Hindlimb muscle (tissue), 1 donor: ENCODE measurements at regions not wholly inside any gene's neighbourhood (a gene's known extent, or its start where the extent isn't known, plus 50 kb on each side); places are given as distances from the start of the nearest gene placed in this dataset.

Experiments
- DNase-seq: peaks from one replicate; pipeline ENCODE4 v3.0.0-alpha.2; 2013

DNA sequence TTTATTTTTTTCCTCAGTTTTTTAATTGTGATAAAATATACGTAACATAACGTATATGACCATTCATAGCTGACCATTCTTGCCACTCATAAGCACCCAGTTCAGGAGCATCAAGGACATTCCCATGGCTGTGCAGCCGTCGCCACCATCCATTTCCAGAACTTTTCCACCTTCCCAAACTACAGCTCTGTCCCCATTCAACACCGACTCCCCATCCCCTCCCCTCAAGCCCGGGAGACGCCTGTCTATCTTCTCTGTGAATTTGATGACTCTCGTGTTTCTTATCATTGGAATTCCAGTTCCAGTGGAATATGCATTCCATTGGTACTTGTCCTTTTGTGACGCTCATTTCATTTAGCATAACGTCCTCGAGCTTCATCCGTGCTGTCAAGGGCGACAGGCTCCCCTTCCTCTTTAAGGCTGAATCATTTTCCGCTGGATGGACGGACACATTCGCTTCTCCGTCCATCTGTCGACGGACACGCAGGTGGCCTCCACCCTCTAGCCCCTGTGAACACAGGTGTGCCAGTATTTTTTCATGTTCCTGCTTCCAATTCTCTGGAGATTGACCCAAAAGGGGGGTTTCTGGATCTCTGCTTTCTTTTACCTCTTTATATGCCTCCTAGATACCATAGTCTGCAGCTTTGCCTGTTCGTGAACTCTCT is 88.1 kb downstream of the YTHDF1 start:
- no peak for DNase-seq

DNA sequence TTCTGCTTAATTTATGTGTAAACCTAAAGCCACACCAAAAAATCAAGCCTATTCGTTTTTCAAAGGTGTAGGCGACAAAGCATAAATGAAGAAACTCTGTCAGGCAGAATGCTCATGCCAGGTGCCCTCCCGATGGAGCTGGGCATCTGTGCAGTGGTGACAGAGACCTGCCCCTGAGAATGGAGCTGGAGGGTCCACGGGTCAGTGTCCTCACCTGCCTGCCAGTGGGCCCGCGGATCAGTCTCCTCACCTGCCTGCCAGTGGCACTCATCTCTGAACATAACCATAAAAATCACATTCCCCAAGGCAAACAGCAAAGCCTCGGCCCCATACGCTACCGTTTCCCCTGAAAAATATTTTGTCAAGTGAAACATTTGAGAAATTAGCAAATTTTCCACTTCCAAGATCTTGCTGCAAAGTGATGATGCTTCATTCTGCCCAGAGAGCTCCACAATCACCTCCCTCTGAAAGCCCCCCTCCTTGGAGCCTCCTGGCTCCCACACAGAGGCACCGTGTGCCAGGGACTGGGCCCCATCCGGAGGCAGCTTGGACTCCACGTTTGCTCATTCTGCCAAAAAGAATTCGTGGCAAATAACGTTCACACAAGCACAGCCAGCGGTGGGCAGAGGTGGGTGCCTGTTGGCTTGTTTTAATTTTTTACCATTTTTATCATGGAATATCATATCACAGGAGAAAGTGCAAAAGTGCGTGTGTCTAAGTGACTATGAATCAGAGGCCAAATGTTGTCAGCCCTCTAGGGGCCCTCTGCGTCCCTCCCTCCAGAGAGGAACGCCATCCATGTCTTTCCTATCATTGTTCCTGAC is 88.8 kb downstream of the YTHDF1 start:
- DNase-seq: no peak

DNA sequence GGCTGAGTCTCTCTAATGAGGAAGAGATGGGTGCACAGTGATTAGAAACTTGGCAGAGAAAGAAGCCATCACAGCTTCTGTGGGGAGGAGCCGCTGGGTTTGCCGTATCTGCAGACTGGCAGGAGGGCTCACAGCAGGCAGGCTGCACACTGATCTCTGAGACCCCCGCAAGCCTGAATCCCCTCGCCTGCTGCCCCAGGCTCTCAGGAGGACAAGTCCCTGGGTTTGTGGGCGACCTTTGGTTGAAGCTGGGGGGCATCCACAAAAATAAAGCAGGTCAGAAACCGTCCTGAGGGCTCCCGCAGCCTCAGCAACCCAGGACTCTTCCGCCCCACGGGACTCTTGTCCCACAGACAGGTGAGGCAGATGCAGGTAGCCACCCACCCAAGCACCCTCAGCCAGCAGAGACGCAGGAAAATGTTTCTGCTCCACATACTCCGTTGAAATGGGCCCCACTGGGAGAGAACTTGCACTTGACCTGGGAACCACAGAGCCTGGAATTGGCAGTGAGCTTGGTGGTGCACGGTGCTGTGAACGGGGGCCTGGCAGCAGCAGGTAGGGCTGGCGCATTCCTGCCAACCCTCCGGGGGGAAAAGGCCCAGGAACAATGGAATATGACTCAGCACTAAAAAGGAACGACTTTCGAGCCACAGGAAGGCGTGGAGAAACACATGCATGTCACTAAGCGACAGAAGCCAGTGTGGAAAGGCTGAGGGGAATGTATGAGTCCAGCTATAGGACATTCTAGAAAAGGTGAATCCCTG is 89.9 kb downstream of the YTHDF1 start:
- no peak for DNase-seq

DNA sequence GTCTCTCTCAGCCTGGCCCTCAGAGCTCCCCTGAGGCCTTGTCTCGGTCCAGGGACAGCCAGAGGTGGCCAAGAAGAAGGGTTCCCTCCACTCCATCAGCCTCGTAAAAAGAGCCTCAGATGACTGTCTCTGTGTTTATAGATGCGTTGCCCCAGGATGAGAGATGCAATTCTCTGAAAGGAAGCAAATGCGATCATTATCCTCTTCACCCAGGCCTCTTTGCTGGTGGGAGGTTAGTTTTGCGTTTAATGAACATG is 90.4 kb downstream of the YTHDF1 start:
- DNase-seq: no peak

DNA sequence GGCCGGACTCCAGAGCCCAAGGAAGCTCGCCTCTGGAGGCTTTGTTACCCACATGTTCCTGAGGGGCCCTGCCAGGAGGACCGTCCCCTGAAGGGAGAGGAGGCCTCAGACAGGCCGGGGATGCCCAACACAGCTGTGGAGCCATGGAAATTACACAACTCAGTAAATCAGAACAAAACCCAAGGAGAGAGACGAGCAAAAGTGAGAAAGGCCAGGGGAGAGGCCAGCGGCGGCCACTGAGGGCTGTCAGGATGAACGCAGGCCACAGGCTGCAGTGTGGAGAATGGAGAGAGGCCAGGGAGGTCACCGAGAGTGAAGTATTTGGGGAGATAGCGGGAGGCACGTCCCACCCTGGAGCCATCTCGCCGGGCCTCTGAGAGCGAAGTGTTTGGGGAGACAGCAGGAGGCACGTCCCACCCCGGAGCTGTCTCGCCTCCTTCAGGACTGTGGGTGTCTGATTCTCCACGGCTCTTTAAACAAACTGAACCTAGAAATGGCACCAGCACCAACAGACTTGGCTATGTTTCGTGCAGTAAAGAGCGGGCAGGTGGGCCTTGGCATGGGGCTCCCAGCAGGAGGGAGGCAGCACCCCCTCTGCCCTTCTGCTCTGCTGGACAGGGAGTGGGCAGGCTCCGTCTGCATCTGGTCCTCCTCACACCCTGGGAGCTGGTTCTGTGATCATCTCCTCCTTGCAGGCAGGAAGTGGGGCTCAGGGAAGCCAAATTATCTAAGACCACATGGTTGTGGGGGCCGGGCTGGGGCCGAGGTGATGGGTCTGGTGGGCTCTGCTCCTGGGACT is 91.0 kb downstream of the YTHDF1 start:
- no peak for DNase-seq

DNA sequence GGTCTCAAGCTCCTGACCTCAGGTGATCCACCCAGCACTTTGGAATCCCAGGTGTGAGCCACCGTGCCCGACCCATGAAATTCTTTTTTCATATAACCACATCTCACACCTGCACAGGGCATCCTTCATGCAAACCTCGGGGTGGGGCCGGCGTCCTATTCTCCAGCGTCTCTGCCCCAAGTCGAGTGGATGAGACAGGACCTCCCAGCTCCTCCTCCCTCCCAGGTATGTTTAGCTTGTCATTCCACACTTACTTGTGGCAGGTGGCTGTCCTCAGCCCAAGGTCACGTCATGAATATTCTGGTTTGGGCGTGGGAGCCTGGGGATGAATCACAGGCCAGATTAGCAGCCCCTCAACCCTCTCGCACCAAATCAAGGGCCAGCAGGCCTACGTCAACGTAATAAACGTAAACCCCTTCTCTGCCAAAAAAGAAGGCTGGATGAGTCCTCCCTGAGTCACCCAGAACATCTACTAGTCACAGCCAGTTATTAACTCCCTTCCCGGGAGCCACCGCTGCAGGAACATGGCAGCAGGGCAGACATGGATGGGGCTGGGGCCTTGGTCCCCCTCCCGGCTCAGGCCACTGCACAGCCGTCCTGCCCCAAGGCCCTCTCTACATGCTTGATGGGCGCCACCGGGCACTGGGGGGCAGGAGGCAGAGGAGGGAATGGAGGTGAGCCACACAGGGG is 91.7 kb downstream of the YTHDF1 start:
- DNase-seq: no peak

DNA sequence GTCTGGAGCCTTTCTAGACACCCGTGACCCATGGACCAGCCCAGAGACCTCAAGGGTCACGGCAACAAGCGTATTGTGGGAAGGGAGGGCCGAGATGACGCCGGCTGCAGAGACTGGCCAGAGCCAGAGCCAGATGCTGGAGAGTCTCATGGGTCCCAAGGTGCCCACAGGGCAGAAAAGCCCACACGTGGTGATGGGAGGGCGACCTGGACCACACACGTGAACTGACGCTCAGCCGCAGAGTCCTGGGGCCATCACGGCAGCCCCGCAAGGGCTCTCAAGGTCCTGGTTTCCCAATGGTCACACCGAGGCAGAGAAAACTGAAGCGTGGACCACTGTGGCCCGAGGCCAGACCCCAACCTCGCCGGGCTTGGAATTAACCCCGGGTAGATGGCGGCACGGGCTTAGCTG is 92.6 kb downstream of the YTHDF1 start:
- DNase-seq: no peak

DNA sequence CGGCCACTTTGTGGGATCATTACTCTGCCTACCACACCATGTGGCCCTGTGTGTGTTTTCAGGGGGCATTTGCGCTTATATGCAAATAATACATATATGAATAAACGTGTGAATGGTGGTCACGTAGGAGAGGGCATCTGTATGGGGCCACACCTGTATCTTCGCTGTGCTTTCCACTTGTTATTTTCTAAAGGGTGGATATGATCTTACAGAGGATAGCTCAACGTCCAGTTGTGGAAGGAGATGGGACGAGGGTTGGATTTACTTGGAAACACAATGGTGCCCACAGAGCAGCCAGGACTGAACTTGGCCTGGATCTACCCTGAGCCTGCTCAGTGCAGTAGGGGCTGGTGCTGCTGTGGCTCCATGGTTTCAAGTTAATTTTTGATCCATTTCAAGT is 93.3 kb downstream of the YTHDF1 start:
- DNase-seq: no peak

DNA sequence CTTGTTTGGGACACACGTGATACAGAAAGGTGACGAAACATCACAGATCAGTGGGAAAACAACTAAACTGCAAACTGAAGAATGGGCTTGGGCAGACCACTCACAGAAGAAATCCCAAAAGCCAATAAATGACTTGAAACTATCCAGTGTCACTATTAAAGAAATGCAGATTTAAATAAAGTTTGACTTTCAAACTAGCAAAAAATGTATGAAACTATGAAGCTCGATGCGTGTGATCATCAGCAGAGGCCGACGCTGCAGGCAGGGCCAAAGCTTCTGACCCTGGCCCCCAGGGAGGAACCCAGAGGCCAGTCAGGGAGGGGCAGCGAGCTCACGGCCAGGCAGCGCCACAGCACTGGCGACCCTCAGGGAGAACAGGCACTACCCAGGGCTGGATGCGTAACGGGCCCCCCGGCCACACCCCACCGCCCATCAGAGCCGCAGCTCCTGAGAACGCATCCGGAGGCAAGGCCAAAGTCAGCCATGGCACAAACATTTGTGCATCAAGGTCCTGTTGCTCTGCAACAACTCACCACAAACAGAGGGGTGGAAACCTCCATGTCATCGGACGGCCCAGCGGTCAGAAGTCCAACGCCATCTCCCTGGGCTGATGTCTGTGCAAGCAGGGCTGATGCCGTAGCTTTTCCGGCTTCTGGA is 94.1 kb downstream of the YTHDF1 start:
- no peak for DNase-seq

DNA sequence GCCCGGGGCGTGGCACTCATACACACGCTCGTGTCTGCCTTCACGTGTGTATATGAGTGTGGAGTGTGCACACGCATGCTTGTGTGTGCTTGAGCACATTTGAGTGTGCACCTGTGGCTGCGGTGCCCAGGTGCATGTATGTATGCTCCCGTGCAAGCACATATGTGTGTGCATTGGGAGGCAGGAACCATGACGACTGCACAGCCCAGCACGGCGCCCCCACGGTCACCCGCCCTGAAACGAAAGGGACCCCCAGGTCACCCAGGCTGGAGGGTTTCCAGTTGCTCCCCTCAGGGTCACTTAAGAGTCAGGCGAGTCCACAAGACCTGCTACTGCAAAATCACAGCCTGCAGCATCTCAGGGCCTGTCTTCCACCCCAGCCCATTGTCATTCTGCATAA is 94.7 kb downstream of the YTHDF1 start:
- no peak for DNase-seq

DNA sequence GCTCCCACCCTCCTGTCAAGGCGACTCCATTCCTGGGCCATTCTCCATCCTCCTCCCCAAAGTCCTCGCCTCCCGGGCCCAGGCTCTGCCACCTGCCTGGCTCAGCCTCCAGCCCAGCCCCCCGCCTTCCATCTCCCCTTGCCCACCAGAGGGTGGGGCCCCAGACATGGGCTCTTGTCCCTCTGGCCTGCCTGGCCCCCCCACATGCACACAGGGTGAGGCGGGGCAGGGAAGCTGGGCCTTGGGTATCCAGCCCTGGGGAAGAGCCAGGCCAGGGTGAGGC is 95.2 kb downstream of the YTHDF1 start:
- DNase-seq: no peak

DNA sequence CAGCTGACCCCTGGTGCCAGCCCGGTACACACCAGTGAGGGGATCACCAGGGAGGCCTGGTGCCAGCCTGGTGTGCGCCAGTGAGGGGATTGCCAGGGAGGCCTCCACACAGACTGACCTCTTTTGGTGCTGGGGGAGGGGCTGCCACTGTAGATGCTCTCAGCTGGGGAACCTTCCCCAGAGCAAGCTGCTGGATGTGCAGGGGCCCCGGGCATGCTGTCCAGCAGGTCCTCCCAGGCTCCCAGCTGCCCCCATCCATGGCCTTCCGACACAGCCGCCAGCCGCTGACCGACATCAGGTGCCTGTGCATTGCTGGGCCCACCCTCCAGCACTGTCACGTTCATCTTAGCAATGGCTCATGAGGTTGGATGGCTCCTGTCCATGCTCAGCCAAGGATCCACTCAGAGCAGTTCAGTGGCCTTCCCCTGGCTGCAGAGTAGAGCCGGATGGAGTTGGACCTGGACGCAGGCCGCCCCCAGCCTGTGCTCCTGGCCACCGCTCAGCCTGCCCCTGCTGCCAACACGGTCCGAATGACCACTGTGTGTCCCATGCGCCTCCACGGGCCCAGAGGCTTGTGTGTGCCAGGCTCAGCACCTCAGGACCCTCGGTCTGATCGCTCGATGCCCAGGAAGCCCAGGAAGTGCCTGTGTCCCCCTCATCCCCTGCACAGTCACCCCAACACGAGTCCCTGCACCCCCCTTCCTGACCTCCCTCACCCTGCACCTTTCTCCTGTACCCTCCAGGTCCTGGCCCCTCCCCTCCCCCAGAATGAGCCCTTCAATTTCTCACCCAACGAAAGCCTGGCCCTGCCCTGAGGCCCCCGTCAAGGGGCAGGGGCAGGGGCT is 95.7 kb downstream of the YTHDF1 start:
- DNase-seq: no peak

DNA sequence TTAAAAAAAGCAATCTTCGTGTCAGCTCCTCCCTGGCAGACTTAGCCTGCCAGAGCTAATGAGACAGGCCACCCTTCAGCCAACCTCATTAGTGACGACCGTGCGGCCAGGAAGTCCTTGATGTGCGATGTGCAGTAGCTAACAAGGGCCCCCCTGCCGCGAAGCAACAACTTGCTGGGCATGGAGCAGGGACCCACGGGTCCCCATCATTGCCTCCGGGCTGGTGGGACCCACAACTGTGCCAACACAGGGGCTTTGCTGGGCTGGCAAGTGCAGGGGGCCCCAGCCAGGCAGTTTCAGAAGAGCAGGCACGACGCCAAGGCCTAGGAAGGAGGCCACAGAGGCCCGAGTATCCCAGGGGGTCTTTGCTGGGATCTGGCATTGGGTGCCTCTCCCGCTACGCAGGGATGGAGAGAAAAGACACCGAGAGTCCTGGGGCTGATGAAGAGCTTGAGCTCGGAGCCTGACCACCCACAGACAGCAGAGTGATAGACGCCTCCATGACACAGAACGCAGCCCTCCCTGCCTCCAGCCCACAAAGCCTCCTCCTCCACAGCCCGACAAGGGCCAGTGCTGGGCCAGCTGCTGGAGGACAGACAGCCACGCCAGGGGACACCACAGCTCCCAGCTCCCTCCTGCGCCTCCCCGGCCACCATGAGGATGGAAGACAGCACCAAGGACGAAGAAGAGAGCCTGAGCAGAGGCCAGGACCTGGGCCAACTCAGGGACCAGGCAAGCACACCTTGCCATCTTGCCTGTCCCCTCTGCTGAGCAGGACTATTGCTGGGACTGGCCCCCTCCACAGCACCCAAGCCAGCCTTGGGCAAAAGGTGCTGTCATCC is 96.6 kb downstream of the YTHDF1 start:
- DNase-seq: no peak

DNA sequence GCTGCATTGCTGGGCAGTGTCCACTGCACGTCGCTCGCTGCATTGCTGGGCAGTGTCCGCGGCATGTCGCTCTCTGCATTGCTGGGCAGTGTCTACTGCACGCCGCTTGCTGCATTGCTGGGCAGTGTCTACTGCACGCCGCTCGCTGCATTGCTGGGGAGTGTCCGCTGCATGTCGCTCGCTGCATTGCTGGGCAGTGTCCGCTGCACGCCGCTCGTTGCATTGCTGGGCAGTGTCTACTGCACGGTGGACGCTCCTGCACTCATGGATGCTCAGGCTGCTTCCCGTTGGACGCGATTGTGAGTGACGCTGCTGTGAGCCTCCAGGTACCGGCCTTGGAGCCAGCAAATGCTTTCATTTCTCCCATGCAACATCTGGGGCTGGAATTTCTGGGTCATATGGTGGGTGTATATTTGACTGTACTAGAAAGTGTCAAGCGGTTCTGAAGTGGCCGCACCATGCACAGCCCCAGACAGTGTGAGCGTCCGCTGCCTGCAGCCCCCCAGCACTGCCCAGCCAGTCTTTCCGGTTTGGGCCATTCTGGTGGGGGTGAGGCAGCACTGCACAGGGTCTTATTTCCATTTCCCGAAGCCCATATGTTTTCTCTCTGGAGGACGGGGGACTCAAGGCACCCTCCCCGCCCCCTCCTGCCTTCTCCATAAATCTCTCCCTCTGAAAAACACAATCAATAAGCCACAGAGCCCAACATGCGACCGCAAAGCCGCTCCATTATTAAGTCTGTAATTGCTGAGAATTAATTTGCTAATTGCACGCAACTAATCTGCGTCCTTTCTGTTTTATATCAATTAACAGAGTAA is 97.4 kb downstream of the YTHDF1 start:
- no peak for DNase-seq

DNA sequence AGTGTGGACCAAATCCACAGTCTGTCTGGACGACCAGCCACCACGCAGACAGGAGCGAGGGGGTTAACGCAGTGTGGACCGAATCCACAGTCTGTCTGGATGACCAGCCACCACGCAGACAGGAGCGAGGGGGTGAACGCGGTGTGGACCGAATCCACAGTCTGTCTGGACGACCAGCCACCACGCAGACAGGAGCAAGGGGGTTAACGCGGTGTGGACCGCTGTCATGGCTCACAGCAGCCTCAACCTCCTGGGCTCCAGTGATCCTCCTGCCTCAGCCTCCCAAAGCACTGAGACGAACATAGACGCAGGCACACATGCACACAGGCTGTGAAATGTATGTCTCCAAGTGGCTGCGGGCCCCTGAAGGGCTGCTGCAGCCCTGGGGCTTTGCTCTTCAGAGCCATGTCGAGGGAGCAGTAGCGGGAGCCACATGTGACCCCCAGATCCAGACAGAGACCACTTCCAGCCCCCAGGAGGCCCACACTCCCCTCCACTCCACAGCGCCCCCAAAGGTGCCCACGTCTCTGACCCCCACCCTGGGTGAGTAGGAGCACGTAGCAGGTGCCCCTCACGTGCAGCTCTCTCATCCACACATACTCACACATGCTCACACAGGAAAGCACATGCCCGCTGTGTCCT is 98.1 kb downstream of the YTHDF1 start:
- no peak for DNase-seq

DNA sequence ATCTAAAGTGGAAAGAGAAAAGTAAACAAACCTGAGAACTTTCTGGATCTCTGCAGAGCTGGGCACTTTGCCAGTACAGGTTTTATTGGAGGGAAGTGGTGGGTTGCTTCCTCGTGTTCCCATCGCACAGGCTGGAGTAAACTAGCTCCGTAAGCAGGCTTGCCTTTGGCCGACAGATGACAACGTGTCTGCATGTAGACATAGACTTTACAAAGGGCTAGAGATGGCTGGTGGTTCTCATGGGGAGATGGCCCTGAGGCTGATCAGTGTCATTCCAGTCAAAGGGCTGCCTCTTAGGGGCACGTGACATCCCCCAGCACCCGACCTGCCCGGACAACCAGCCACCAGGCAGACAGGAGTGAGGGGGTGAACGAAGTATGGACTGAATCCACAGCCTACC is 98.8 kb downstream of the YTHDF1 start:
- DNase-seq: no peak

DNA sequence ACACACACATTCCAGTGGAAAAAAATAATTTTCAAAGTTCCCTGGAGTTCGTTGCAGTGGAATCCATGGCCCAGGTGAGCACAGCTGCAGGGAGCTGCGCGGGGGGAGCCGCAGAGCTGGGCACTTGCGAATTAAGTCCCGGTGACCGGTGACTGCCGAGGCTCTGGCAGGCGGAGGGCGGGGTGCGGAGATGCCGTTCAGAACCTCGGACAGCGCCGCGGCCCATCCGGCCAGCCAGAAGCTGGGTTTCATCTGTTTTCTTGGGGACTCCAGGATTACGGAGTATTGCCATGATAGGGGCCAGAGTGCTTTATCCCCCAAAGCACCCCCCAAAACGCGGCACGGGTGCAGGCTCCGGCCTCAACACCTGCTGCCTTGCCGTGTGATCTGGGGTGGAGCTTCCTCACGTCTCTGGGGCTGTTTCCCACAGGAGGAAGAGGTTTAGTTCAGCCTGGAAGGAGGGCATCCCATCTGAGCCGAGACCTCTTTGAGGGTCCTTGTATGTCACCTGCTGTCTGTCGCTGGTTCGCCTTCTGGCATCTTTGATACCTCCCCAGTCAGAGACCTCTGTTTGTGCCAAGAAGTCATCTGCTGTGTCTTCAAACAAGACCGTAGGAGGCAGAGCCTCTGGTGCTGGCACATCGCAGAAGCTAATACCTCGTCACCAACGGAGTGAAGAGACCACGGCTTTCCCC is 99.4 kb downstream of the YTHDF1 start:
- peak; percentile 25 for DNase-seq
